HepG2 (cell line): ENCODE measurements at regions not wholly inside any gene's neighbourhood (a gene's known extent, or its start where the extent isn't known, plus 50 kb on each side); places are given as distances from the start of the nearest gene placed in this dataset.

Experiments
- ATAC-seq: fragments of 200-7000 bp; cut with Tn5 transposase; 3 replicates; pipeline ENCODE4 v1.9.1; 2020; ENCODE audit warnings: mild to moderate bottlenecking, moderate library complexity
- BruUV-seq: library from RNA; stranded (reverse); fragments of 400-500 nt; replicated peaks from 2 replicates; lab custom pipeline; 2021; lab: Mats Ljungman, UMichigan
- CTCF ChIA-PET: fragments of 300-600 bp; formaldehyde crosslinking; extraction: SDS; loops from one replicate; lab custom pipeline; 2021; ENCODE audit warnings: low total read pairs, inconsistent platforms, low intra/inter-chr PET ratio; lab: Yijun Ruan, JAX
- POLR2A ChIA-PET: fragments of 350-600 bp; sonication (Branson Sonifier 250); formaldehyde crosslinking; loops from one replicate; lab custom pipeline; 2020; ENCODE audit warnings: antibody characterized with exemption, inconsistent platforms; lab: Yijun Ruan, JAX
- DNase-seq: peaks from one replicate; pipeline ENCODE4 v3.0.0-alpha.2; 2015; ENCODE audit warnings: low spot score
- FAIRE-seq: peaks from 3 replicates; lab custom pipeline; 2011; peaks lifted over from hg19 to GRCh38; lab: Jason Lieb, UNC
- H2AFZ ChIP-seq: one replicate; pipeline ENCODE4 v1.6.1; 2011; ENCODE audit warnings: low read length, inconsistent platforms
- H3K27ac ChIP-seq: fragments of 300-600 bp; 3 replicates; pipeline ENCODE4 v1.8.0; 2011; ENCODE audit warnings: mixed run types, mild to moderate bottlenecking, mixed read lengths, low read length, inconsistent platforms; ENCODE audit not compliant: insufficient read depth; ENCODE audit errors: extremely low read length
- H3K27me3 ChIP-seq, 2 experiments: fragments of 200-600 bp in 1 of 2; 2 replicates in 1 of 2; 3 replicates in 1 of 2; pipeline versions ENCODE4 v1.6.0 to v1.8.0; 2011; ENCODE audit warnings: low read length in 2 of 2, mild to moderate bottlenecking in 2 of 2, moderate library complexity in 2 of 2, inconsistent platforms in 1 of 2; ENCODE audit not compliant: insufficient read depth in 2 of 2, control insufficient read depth in 1 of 2
- H3K36me3 ChIP-seq, 2 experiments: fragments of 200-600 bp in 1 of 2; replicated peaks in 1 of 2; 2 replicates in 1 of 2; 3 replicates in 1 of 2; pipeline versions ENCODE4 v1.5.1 to v1.8.0; 2011; ENCODE audit warnings: low read length in 2 of 2, inconsistent platforms in 1 of 2; ENCODE audit not compliant: insufficient read depth in 2 of 2, control insufficient read depth in 1 of 2
- H3K4me1 ChIP-seq: 2 replicates; pipeline ENCODE4 v1.5.1; 2012; ENCODE audit warnings: low read length, inconsistent platforms; ENCODE audit not compliant: insufficient read depth
- H3K4me2 ChIP-seq: 2 replicates; pipeline ENCODE4 v1.6.0; 2011; ENCODE audit warnings: low read depth, low read length, inconsistent platforms
- H3K4me3 ChIP-seq, 3 experiments: fragments of 200-600 bp in 1 of 3; sonication (generic), shearing (Covaris generic) in 1 of 3; replicated peaks in 1 of 3; 2 replicates each; pipeline ENCODE4 v1.5.1; 2011 to 2016; ENCODE audit warnings: low read length in 3 of 3, inconsistent platforms in 2 of 3, low read depth in 2 of 3, mild to moderate bottlenecking in 2 of 3, control low read depth in 1 of 3, mixed read lengths in 1 of 3; ENCODE audit not compliant: insufficient read depth in 1 of 3
- H3K79me2 ChIP-seq: one replicate; pipeline ENCODE4 v1.6.1; 2011; ENCODE audit warnings: low read length, inconsistent platforms; ENCODE audit not compliant: insufficient read depth
- H3K9ac ChIP-seq: 2 replicates; pipeline ENCODE4 v1.6.0; 2011; ENCODE audit warnings: mild to moderate bottlenecking, low read depth, low read length, inconsistent platforms; ENCODE audit not compliant: insufficient read depth
- H3K9me3 ChIP-seq: 2 replicates; pipeline ENCODE4 v1.5.1; 2012; ENCODE audit warnings: mild to moderate bottlenecking, low read length
- H4K20me1 ChIP-seq: 2 replicates; pipeline ENCODE4 v1.6.0; 2011; ENCODE audit warnings: inconsistent platforms, mild to moderate bottlenecking, low read length, moderate library complexity; ENCODE audit not compliant: insufficient read depth
- AGO2 ChIP-seq: fragments of 200-400 bp; formaldehyde crosslinking; optimal IDR thresholded peaks from 2 replicates; pipeline ENCODE3; 2017; ENCODE audit warnings: mild to moderate bottlenecking, low read depth, low read length, moderate library complexity
- DNMT3B ChIP-seq: conservative IDR thresholded peaks from 2 replicates; pipeline ENCODE4 v1.6.1; 2016; ENCODE audit warnings: missing biosample characterization, control low read depth
- FOXK2 ChIP-seq: fragments of 450-650 bp; IDR thresholded peaks from 2 replicates; pipeline ENCODE4 v1.6.1; 2016
- KDM4B ChIP-seq: sonication (generic); formaldehyde crosslinking; IDR thresholded peaks from 2 replicates; pipeline ENCODE4 v1.4.0; 2020; ENCODE audit warnings: missing genetic modification reagents
- KLF6 ChIP-seq: IDR thresholded peaks from 2 replicates; pipeline ENCODE4 v1.8.0; 2016; ENCODE audit warnings: missing biosample characterization, missing genetic modification reagents
- REST ChIP-seq, 2 experiments: IDR thresholded peaks; 2 replicates each; pipeline ENCODE4 v1.6.1; 2011 to 2012; ENCODE audit warnings: low read length in 2 of 2, borderline replicate concordance in 1 of 2, low read depth in 1 of 2, mild to moderate bottlenecking in 1 of 2, moderate library complexity in 1 of 2
- RXRB ChIP-seq: IDR thresholded peaks from 2 replicates; pipeline ENCODE4 v1.6.1; 2016; ENCODE audit warnings: borderline replicate concordance, missing genetic modification reagents, missing compliant biosample characterization
- U2AF2 ChIP-seq: fragments of 200-400 bp; formaldehyde crosslinking; IDR thresholded peaks from 2 replicates; pipeline ENCODE4 v1.6.1; 2017; ENCODE audit warnings: low read depth, mild to moderate bottlenecking, low read length
- WIZ ChIP-seq: sonication (generic); formaldehyde crosslinking; IDR thresholded peaks from 2 replicates; pipeline ENCODE4 v1.5.1; 2020; ENCODE audit warnings: mild to moderate bottlenecking, missing genetic modification reagents
- ZBED4 ChIP-seq: sonication (generic); formaldehyde crosslinking; IDR thresholded peaks from 2 replicates; pipeline ENCODE4 v1.4.0; 2020; ENCODE audit warnings: missing genetic modification reagents, borderline replicate concordance
- ZNF513 ChIP-seq: sonication (generic); formaldehyde crosslinking; conservative IDR thresholded peaks from 2 replicates; pipeline ENCODE4 v1.5.0; 2020; ENCODE audit warnings: missing genetic modification reagents
- ZNF549 ChIP-seq: sonication (generic); formaldehyde crosslinking; IDR thresholded peaks from 2 replicates; pipeline ENCODE4 v1.5.0; 2020; ENCODE audit warnings: missing genetic modification reagents
- ZNF761 ChIP-seq: sonication (generic); formaldehyde crosslinking; conservative IDR thresholded peaks from 2 replicates; pipeline ENCODE4 v1.4.0; 2020; ENCODE audit warnings: mild to moderate bottlenecking, missing genetic modification reagents
- WGBS: methylation state at CpG from one replicate; pipeline ENCODE4 v1.1.6; 2017; ENCODE audit warnings: low lambda C conversion rate; 5-methylcytosine and 5-hydroxymethylcytosine counted together
- in situ Hi-C: cut with HindIII; loops from 2 replicates; pipeline ENCODE4 v1.10.0; 2017; ENCODE audit warnings: low pct_unique_long_range_greater_than_20kb; ENCODE audit not compliant: extremely low pct_ligation_motif_present
- intact Hi-C: fragments of 100-400 bp; cut with micrococcal nuclease; formaldehyde crosslinking; loops from one replicate; pipeline ENCODE4 v1.10.0; 2022; ENCODE audit not compliant: unreplicated experiment

- Histone ChIP-seq H3K27me3 (peaks cover 0 to 18% of the 10 kb centered on the region in 2 experiments; a peak in 2 of 5 replicates), H3K4me3 (no peak overlapping the region), H3K36me3 (no peaks in the 10 kb centered on the region), H3K79me2 (no peaks in the 10 kb centered on the region), H3K9me3 (no peaks in the 10 kb centered on the region), H2AFZ (no peak overlapping the region), H3K27ac (no peak overlapping the region), H3K9ac (no peak overlapping the region), H3K4me2 (no peak overlapping the region), H4K20me1 (no peaks in the 10 kb centered on the region), H3K4me1 (no peaks in the 10 kb centered on the region)
- ATAC-seq (no peak), FAIRE-seq (no peak), DNase-seq (no peak)
- POLR2A ChIA-PET, result no interaction called here
- no TSS peak for BruUV-seq
- in situ Hi-C loops, result no loop called here
- CTCF ChIA-PET, result no interaction called here
- intact Hi-C loops, result no loop called here
- WGBS, result 0% methylated on average over 3 of the region's 3 CpGs
- TF ChIP-seq RXRB, result no peak
- no peak for TF ChIP-seq WIZ (CRISPR knock-in tag)
- TF ChIP-seq FOXK2, result no peak
- TF ChIP-seq DNMT3B, result no peak
- TF ChIP-seq ZNF549, result no peak
- no peak for TF ChIP-seq KDM4B (CRISPR knock-in tag)
- no peak for TF ChIP-seq ZBED4 (CRISPR knock-in tag)
- no peak for TF ChIP-seq KLF6 (CRISPR knock-in tag)
- no peak for TF ChIP-seq ZNF761
- no peak for TF ChIP-seq U2AF2
- no peak for TF ChIP-seq REST (IDR thresholded peaks at IDR 0.05; ENCODE audit: borderline replicate concordance in 1 of 2, low read depth in 1 of 2, low read length in 2 of 2)
- TF ChIP-seq ZNF513, result no peak
- no peak for TF ChIP-seq AGO2
Measured at GRCh38 chr5:133691448-133691847, 79.1 kb upstream of the FSTL4 start.
